Stimulated activated CD4-positive, alpha-beta T cell treated with anti-CD3 and anti-CD28 coated beads, Interleukin-15, amount 100 ng/mL, for 1 hour (primary cell): ENCODE measurements at regions not wholly inside any gene's neighbourhood (a gene's known extent, or its start where the extent isn't known, plus 50 kb on each side); places are given as distances from the start of the nearest gene placed in this dataset.
"Not testable (repeated sequence)": the region's sequence is repeated elsewhere in the genome, so short reads cannot be mapped to it uniquely, and the experiment has no call there.

ENCODE experiments used
- DNase-seq, 2 donors: peaks; one replicate each; pipeline ENCODE4 v3.0.0-alpha.2; 2020; ENCODE audit warnings: low read depth in 1 of 2, low spot score in 1 of 2

GRCh38 chr1:223992456-223993246, 121.3 kb upstream of the FBXO28 start:
- DNase-seq = peak; percentile 100

- not testable (repeated sequence) for DNase-seq
Measured at GRCh38 chr1:223991297-223991857, 122.5 kb upstream of the FBXO28 start.

- DNase-seq = not testable (repeated sequence)
Measured at GRCh38 chr1:223961985-223962384, 116.2 kb upstream of the TP53BP2 start.

GRCh38 chr1:223952801-223953200, 107.1 kb upstream of the TP53BP2 start:
- not testable (repeated sequence) for DNase-seq

GRCh38 chr1:223951551-223951950, 105.8 kb upstream of the TP53BP2 start:
- DNase-seq = not testable (repeated sequence)

GRCh38 chr1:223949944-223950343, 104.2 kb upstream of the TP53BP2 start:
- not testable (repeated sequence) for DNase-seq

GRCh38 chr1:223948041-223948440, 102.3 kb upstream of the TP53BP2 start:
- DNase-seq = not testable (repeated sequence)

GRCh38 chr1:223936592-223936991, 90.8 kb upstream of the TP53BP2 start:
- not testable (repeated sequence) for DNase-seq

GRCh38 chr1:223931476-223931875, 85.7 kb upstream of the TP53BP2 start:
- DNase-seq = not testable (repeated sequence)

GRCh38 chr1:223920805-223921204, 75.1 kb upstream of the TP53BP2 start:
- not testable (repeated sequence) for DNase-seq

- not testable (repeated sequence) for DNase-seq
Measured at GRCh38 chr1:223915476-223915875, 69.7 kb upstream of the TP53BP2 start.

GRCh38 chr1:223913715-223914114, 68.0 kb upstream of the TP53BP2 start:
- DNase-seq = not testable (repeated sequence)

- DNase-seq = peak in 1 of 2 donors; percentile 5
Measured at GRCh38 chr1:223907943-223908587, 62.3 kb upstream of the TP53BP2 start.

GRCh38 chr1:223903221-223903620, 57.5 kb upstream of the TP53BP2 start:
- not testable (repeated sequence) for DNase-seq

GRCh38 chr1:223899775-223900174, 54.0 kb upstream of the TP53BP2 start:
- DNase-seq = not testable (repeated sequence)

- DNase-seq = not testable (repeated sequence)
Measured at GRCh38 chr1:223897097-223897496, 51.4 kb upstream of the TP53BP2 start.

- not testable (repeated sequence) for DNase-seq
Measured at GRCh38 chr1:223895950-223896349, 50.2 kb upstream of the TP53BP2 start.
